HG02970 (cell line): ENCODE measurements at regions not wholly inside any gene's neighbourhood (a gene's known extent, or its start where the extent isn't known, plus 50 kb on each side); places are given as distances from the start of the nearest gene placed in this dataset.

Experiments used
- ATAC-seq: cut with Tn5 transposase; IDR thresholded peaks from one replicate; pipeline ENCODE4 v1.9.1; 2021; ENCODE audit warnings: mild to moderate bottlenecking, moderate library complexity, moderate number of reproducible peaks; ENCODE audit not compliant: unreplicated experiment, low FRiP score

DNA sequence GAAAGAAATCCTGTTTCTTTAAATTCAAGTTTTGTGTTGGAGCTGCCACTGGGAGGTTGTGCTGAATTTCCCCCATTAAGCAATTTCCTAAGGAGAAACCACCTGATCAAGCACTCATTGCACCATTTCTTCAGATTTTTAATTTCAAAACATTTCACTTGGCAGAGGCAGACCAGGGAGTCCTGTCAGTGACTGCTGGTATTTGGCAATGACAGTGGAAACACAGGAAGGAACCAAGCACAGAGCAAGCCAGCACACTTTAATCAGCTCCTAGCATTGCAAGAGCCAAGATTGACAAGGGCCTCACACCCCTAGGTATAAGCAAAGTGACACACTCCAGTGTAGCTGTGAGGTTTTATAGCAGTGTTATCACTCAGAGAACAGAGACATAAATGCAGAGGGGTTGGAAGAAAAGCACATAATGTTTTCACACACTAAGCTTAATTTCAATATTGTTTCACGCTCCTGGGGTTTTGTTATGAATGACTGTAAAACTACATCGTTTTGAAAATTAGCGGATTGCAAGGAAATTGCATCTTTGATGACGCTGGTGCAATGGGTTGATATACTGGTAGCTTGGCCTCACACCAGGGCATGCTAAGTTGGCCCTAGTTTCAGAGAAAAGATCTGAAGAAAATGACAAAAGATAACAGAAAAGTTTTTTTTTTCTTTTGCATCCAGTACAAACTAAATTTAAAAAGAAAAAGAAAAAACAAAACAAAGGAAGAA lies 768.4 kb downstream of the TFAP2A start:
- no peak for ATAC-seq

DNA sequence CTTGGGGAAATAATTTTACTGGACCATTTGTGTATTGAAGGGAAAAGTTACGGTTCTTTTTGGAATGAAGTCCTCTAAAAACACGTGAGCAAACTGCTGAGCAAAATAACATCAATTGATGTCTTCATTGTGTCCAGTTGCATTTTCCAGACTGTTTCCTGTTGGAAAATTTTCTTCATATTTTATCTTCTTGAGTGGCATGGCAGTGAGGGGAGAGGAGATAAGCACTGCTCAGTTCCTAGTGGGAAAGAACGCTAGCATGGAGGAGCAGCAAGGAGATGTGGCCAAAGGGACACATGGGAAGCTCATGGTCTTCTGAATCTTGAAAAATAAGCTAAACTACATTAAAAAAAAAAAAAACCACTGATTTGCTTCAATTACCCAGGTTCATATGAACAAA lies 776.0 kb downstream of the TFAP2A start:
- ATAC-seq: no peak

DNA sequence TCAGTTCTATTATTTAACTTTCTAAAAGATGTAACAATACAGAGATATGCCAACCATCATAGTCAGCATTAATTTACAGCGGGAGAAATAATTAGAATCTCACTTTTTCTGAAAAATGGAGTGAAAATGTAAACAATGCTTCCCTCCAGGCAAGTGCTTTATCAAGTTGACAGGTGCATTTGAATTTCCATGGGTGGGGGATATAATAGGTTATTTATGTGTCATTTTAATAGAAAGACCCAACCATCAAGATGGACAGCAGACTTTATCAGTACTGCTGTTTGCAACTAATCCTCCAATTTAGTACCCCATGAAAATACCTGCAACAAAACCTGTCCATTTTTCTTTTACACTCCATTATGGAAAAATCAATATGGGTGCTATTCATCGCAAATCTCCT lies 780.1 kb downstream of the TFAP2A start:
- ATAC-seq: no peak

DNA sequence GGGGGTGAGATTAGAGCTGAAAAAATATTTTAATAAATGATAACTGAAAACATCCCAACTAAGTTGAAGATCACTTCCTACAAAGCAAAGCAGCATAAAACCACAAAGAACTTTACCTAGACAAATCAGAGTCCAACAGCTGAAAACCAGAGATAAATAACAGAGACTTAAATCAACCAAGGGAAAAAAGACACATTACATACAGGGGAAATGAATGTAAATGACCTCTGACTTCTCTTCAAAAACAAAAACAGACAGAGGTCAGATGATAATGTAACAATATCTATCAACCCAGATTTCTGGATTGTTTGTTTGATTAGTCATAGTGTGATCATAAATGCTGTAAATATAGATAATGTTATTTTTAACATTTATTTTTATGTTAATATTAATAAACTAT lies 782.8 kb downstream of the TFAP2A start:
- ATAC-seq: no peak

DNA sequence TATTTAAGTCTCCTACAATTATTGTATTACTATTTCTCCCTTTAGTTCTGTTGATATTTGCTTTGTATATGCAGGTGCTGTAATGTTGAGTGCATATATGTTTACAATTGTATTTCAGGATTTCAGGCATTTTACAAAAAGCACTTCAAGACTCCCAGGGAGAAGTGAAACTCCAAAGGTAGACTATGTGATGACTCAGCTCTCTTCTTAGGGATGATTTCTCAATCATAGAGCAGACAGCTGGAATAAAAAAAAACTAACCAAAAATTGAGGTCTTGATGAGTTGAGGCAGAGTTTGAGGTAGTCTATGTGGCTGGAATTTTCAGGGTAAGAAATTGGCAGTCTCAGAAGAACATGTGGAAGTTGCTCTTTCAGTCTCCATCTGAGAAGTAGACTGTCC lies 786.1 kb downstream of the TFAP2A start:
- no peak for ATAC-seq

DNA sequence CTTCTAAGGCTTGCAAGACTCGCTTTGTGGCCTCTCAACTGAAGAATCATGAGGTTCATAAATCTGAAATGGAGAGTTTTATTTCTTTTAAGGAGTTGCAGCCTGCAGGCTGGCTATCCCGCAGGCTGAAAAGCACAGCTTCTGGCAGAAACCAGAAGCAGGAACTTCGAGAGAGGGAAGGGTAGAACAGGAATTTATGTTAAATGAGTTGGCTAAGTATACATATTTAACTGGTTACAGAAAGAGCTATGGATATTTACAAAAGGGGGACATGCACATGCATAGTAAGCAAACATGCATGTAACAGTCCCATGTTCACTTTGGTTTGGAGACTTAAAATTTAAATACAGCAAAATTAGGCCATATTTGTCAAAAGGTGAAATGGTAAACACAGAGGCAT lies 787.0 kb downstream of the TFAP2A start:
- ATAC-seq: no peak

DNA sequence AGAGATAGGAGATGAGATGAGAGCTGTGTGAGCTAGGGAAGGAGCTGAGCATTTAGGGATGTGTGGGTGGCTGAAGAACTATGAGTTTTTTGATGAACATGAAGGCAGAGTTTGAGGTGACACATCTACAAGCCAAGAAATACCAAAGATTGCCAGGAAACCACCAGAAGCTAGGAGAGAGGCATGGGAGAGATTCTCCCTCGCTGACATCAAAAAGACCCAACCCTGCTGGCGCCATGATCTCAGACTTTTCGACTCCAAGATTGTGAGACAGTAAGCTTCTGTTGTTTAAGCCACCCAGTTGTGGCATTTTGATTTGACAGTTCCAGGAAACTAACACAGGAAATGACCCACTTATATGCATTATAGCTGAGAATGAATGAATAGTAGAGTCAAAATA lies 790.9 kb downstream of the TFAP2A start:
- no peak for ATAC-seq

DNA sequence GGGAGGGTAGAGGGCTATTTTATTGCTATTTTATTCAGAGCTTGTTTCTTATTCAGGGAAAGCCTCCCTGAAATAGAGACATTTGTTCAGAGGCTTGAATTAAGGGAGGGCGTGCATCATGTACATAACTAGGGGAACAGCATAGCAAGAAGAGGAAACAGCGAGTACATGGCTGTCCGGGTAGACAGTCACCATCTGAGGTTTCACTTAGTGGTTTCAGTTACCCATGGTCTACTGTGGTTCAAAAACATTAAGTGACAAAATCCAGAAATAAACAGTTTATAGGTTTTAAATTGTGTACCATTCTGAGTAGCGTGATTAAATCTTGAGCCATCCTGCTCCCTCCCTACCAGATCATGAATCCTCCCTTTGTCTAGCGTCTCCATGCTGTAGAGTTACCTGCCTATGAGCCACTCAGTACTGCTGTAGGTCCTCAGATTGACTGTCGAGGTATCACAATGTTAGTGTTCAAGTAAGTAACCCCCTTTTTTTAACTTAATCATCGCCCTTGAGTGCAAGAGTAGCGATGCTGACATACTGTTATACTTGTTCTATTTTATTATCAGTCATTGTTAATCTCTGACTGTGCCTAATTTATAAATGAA lies 791.5 kb downstream of the TFAP2A start:
- ATAC-seq: no peak

DNA sequence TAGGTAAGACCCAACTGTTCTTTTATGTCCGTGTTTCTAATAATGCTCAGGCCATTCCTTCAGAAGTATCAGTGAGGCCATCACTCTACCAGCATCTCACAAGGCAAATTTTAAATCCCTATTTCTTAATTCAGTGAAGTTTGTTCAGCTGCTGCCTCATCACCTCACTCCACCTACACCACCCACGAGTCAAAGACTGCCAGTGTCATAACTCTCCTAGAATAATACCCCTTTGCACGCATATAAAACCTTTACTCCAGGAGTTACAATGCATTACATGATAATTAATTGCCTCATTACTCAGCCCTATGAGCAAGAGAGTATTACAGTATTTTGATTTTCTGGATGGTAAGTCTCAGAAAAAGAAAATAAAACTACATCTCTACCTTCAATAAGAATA lies 793.6 kb downstream of the TFAP2A start:
- no peak for ATAC-seq

DNA sequence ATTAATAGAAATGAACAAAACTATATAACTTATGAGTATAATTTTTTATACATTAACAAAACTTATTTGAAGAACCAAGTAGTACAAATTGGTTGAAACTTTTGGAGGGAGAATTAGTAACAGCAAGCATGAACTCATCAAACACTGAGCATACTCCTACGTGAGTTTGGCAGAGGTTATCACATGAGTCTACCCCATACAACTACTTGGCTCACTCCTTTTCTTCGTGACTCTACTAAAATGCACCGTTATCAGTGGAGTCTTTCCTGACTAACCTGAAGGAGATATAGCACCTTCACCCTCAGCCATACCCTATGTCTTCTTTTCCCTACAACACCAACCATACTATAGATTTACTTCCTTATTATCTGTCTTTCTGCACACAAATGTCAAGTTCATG lies 794.2 kb downstream of the TFAP2A start:
- no peak for ATAC-seq

DNA sequence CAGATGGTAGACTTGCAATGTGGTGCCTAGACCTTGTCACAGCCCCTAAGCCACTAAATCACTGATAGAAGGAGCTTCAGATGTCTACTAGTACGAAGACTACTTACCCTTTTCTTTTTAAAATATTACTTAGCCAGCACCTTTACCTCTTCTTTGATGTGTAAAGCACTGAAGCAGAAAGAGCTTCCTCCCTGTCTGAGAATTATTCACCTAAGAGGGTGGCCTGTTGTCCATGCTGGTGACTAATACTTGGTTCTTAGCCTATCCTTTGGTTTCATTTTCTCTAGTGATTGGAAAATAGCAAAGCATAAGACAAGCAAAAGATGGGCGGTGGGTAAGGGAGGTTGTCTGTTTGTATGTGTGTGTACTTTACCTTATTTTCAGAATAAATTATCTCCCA lies 794.6 kb downstream of the TFAP2A start:
- no peak for ATAC-seq

DNA sequence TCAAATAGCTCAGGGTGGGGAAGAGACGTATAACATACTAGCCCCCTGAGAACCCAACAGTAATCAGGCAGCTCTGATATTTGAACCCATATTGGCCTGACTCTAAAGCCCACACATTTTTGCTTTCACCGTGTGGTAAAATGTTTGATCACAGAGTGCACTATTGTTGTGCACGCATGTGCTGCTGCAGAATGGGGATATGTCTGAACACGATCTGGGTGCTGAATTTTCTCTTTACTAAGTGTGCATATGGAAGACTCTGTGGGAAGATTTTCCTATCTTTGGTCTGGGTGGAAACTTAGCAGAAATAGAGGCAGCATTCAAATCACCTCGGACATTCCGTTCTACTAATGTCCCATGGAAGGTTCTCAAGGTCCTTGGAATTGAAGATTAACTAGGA lies 800.1 kb downstream of the TFAP2A start:
- ATAC-seq: no peak

DNA sequence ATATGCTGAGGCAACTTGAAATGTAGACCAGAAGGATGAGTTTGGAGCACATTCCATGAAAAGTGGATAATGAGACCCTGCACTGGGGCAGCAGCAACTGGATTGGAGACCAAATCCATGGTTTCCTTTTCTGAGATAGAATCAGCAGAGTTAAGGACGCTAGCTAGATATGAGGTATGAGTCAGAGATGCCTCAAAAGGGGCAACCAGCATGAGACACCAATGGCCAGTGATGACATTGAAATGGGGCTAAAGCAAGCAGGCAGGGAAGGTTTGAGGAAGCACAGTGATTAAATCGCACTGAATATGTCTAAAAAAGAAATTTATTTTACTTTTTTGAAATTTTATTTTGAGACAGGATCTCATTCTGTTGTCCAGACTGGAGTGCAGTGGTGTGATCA lies 802.4 kb downstream of the TFAP2A start:
- no peak for ATAC-seq

DNA sequence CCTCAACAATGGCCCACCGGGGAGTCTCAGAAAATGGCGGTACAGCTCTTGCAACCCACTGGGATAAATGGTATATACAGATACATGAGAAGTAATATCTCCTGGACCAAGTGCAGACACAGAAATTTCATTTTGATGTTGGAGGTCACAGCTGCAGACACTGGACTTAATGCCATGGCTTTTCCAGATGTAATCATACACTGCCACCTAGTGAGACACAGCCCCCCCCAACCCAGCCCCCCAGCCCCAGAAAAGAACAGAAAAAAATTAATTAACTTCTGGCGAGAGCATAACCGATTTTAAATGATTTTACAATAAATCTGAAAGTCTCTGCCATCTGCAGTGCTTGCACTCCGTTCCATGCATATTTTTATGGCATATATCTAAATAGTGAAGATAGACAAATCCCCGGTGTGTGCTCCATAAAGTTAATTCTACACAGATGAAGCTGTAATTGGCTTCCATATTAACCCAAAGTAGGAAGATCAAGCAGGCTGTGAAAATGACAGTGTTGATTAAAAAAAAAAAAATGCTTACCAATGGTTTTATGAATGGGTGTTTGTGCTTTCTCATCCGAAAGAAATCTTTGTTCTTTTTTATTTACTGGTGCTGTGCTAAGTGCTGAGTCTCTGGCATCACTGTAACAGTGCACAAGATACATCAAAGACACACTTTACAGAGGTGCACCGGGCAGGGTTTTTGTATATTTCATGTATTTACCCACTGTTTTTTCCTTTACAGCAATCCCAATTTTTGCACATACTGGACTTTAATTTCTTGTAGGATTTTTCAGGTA lies 804.1 kb downstream of the TFAP2A start:
- ATAC-seq: no peak

DNA sequence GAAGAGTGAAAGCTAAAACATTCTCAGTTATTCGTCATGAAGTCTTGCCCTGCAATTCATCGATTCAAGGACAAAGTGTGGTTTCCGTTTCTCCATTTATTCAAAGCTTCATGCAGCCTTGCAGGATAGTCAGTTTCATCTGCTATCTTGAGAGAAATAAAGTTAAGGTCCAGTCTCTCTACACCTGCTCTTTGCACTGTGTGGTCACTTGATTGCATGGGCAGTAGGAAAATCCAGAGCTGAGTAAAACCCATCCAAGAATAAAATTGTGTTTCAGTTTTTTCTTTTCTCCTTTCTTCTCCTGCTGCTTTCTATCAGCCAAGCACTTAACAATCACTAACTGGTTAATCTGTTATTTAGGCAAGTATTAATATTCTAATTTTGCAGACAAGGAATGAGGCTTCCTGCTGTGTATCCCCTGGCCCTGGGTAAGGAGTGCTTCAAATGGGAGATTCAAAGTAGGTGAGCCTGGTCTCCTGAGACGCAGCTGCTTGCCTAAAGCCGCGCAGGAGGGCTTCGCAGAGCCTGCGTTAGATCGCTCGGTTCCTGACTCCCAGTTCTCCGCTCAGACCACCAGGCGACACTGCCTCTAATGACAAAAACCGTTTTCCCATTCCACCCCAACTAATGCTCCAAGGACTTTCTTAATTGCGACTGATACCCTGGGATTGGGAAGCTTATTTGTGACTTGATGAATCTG lies 808.3 kb downstream of the TFAP2A start:
- no peak for ATAC-seq

DNA sequence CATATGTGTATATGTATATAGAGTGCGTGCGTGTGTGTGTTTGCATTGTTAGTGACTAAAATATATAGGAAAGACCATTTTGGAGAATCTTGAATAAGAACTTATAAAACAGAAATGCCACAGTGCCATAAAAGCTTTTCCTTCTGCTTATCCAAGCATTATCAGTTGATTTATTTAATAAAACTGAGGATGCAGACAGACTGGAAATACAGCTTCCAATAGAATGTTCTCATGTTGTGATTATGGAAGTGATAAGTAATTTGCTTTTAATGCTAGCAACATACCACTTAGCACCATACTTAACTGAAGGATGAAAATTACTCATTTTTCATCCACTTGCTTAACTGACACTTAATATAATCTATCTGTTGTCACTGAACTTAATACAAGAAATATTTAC lies 820.1 kb downstream of the TFAP2A start:
- ATAC-seq: no peak

DNA sequence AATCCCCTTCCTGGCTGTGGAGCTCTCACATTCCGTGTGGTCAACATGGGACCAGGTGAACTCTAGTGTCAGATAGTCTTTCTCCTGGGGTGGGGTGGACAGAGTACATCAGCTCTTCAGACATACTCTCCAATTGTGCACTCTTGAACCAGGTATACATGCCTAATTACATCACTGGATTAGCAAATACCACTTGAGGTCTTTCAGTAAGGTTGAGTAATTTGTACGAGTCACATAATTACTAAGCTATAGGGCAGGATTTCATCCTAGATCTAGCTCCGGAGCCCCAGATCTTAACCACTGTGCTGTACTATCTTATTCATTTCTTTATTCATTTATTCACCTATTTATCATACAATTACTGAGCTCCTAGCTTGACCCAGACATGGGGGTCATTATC lies 821.3 kb downstream of the TFAP2A start:
- no peak for ATAC-seq

DNA sequence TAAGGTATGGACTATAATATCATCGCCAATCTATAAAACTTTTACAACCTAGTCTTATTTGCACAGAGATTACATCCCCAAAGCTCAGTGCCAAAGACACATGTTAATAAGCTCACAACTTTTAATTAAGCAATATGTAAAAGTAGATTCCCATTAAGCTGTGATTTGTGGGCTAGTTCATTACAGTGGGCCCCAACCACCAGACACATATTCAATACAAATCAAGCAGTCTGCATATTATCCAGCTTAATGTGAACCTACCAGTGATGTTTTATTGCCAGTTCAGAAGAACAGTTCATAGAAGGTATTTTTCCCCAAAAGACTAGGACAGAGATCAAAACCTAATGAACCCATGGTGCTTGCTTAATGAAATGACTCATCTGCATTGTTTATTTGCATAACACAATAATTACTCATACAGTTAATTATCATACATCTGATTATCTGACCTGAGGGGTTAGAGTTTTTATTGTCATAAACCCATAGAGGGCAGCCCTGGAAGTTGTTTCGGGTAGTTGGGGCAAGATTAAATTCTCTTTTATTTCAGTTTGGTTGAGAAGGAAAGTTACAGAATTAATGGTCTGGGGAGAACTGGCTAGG lies 831.0 kb downstream of the TFAP2A start:
- no peak for ATAC-seq

DNA sequence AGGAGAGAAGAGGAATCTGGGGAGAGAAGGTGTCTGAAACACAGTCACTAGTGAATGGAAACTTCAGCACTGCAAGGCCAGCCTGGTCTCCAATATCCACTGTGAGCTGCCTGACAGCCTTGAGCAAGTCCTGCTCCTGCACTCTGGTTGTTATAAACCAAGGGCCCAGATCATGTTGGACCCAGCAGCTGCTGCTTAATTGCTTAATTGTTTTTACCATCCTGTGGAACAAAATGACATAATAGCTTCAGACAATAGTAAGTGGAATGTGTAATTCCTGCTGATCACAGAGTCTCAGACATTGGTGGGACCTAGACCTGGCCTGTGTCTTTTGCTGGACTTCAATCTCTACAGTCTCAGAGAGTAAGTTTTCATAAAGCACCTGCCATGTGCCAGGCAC lies 833.7 kb downstream of the TFAP2A start:
- ATAC-seq: no peak

DNA sequence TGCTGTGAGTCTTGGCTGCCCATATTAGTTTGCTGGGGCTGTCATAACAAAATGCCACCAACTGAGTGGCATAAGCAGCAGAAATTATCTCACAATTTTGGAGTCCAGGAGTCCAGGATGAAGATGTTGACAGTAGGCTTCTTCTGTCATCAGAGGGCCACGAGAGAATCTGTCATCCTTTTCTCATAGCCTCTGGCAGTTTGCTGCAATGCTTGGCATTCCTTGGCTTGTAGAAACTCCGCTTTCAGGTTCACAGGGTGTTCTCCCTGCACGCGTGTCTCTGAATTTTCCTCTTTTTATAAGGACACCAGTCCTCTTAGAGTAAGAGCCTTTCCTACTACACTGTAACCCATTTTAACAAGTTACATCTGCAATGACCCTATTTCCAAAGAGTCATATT lies 838.4 kb downstream of the TFAP2A start:
- ATAC-seq: no peak

DNA sequence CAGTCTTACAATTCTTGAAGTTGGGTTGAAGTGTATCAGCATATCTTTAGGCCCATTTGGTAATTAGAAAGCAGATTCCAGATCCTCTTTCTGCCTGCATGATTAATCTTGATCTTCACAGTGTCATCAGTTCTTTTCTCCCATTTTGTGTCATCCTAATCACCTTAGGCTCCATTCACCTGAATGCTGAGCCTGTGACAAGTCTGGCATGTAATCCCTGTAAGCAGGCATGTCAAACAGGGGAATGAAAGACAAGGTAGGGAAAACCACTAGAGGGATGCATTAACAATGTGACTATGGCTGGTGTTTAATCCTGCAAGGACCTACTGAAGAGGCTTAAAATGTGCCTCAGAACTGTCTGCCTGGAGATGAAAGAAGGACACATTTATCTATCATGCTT lies 848.8 kb downstream of the TFAP2A start:
- ATAC-seq: no peak
